Retina (tissue), 1 donor: ENCODE measurements at regions not wholly inside any gene's neighbourhood (a gene's known extent, or its start where the extent isn't known, plus 50 kb on each side); places are given as distances from the start of the nearest gene placed in this dataset.

ENCODE experiments used
- DNase-seq: peaks from one replicate; pipeline ENCODE4 v3.0.0-alpha.2; 2016

DNA sequence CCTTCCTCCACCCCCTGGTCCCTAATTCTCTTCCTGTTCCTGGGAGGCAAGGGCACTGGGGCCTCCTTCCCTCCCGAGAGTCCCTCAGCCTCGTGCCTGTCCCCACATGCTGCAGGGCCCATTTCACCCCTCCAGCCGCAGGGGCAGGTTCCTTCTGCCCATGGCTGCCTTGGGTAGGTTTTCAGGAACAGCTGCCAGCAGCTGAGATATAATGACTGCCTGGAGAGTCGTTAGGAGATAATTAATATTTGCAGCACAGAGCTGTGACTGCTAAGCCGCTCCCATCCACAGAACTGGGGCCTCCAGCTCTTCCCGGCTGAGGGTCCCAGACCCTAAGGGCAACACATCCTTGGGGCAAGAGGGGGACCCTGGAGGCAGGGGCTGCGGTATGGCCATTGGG lies 211.9 kb upstream of the LHX5 start:
- no peak for DNase-seq

DNA sequence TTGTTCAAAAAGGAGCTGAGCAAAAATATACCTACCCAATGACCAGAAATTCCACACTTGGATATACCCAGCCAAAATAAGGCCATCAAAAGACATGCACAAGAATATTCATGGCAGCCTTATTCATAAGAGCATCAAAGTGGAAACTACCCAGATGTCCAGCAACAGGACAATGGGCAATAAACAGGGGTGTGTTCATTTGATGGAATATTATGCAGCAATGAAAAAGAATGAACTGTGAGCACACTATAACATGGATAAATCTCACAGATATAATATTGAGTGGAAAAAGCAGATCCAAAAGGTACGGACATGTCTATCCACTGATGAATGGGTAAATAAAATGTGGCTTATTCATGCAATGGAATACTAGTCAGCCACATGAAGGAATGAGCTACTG lies 209.2 kb upstream of the LHX5 start:
- DNase-seq, result no peak

DNA sequence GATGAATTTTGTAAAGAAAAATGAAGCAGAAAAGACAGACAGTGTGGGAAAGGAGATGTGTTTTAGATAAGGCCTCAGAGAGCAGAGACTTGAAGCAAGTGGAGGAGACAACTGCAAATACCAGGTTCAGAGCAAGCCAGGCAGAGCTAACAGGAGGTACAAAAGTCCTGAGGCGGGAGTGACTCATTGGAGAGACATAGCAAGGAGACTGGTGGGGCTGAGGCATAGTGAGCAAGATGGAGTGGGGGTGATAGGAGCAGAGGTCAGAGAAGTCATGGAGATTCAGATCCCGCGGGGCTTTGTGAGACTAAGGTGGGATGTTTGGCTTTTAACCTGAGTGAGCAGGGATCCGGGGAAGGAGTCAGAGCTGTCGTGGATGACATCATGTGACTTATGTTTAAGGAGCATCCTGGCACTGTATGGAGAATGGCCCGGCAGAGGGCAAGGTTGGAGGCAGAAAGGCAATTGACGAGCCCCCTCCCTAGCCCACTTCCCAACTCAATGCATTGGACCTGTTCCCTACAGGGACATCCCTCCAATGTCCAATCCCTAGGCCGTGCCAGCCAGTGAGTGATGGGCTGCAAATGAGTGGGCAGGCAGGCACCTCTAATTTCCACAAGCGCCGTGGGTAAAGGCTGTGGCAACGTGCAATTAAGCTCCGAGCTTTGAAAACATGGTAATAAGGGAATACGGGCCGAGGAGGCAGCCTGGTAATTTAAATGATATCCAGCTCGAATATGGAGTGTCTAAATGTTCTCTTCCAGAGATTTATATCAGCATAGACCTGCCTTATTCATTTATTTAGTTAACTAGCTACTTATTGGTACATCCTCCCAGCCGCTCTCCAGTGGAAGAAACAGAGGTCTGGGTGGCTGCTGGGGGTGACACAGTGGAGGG lies 206.8 kb upstream of the LHX5 start:
- DNase-seq, result no peak

DNA sequence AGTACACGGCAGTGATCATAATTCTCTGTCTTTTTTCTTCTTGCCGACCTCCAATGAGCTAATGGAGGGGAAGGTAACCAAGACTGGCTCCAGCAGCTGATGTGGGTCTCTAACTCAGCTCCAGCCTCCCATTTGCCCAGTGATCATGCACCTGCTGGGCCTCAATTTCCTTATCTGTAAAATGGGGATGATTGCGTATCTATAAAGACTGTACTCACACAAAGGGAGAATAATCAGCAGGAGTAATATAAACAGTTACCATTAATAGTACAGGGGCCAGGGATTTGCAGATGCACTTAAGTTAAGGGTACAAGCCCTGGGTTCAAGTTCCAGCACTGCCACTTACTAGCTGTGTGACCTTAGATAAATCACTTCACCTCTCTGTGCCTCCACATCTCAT lies 204.9 kb upstream of the LHX5 start:
- DNase-seq, result no peak

DNA sequence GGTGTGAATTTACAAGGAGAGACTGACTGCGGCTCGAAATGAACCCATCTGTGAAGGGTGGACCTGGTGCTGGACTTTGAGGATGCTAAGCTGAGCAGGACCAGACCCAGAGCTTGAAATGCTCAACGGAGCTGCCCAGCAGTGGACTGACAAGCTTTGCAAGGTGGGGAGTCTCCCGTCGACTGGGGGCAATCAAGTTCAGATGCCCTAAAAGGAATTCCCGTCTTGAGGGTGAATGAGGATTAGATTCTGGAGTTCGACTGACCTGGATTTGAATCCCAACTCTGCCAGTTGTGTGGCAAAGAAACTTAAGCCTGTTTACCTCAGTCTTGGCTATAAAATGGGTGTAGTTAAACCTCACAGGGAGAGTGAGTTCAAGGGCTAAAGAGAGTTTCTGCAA lies 204.4 kb upstream of the LHX5 start:
- no peak for DNase-seq

DNA sequence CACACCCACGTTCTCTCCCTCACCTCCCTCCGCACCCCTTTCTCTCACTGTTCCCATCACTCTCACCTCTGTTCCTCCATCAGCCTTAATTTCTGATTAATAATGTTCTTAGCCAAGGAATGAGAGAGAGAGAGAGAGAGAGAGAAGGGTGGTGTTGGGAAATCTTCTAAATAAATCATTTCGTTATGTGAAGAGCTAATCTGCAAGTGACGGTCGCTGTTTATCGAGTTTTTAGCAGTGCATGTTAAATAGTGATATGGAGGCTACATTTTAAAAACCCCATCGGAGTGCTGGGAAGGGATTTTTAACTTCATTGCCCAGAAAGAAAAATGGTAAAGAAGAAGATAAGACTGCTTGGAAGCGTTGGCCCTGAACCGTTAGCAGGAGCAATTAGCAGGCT lies 203.3 kb upstream of the LHX5 start:
- DNase-seq, result no peak

DNA sequence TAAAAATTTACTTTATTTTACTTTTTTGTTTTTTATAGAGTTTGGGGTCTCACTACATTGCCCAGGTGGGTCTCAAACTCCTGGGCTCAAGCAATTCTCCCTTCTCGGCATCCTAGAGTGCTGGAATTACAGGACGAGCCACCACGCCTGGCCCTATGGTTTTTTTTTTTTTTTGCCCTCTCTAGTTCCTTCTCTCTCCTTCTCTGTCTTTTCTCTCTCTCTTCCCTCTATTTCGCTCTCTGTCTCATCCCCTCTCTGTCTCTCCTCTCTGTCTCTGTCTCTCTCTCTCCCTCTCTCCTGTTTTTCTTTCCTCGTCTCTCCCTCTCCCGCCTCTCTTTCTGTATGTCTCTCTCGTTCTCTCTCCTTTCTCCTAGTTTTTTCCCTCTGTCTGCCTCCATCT lies 202.6 kb upstream of the LHX5 start:
- no peak for DNase-seq

DNA sequence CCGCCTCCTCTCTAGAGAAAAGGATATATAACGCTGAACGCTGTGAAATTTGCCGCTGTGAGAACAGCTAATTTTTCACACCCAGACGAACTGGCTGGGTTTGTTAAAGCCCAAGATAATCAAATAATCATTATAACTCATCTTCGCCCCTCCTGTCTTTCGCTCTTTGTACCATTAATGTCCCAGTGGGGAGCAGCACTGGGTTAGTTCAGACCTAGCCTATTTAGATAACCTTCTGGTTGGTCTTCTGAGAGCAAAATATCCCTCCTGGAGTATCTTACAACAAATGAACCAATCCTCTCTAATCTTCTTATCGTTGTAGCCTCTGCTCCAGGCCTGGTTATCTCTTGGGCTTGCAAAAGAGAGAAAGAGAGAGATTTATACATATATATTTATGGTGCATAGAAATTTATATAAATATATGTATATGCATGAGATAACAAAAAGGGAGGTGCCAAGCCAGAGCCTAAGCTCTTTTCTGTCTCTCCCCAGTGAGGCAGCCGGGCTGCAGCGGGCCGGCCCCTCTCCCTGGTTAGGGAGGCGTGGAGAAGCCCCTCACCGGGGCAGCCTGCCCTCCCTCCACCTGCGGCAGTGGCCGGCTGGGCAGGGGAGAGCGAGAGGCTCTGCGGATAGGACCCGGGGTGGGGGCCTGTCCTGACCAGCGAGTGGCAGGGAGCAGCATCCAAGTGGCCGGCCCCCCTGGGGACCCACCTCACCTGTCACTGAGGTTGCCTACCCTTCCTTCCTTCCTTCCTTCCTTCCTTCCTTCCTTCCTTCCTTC lies 202.0 kb upstream of the LHX5 start:
- DNase-seq, result no peak

DNA sequence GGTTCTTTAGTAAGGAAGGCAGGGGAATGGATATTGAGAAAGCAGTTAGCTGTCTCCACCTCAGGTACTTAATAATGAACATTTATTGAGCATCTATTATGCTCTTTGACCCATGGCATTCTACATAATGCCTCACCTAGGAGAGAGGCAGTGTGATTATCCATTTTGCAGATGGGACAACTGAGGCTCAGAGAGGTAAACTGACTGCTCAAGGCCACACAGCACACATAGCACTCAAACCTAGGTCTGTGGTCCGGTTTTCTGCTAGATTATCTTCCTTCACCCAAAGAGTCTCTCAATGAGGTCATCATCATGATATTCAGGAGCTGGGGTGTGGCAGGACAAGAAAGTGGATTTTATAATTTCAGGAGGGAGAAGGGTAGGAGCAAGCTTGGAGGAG lies 199.1 kb upstream of the LHX5 start:
- no peak for DNase-seq

DNA sequence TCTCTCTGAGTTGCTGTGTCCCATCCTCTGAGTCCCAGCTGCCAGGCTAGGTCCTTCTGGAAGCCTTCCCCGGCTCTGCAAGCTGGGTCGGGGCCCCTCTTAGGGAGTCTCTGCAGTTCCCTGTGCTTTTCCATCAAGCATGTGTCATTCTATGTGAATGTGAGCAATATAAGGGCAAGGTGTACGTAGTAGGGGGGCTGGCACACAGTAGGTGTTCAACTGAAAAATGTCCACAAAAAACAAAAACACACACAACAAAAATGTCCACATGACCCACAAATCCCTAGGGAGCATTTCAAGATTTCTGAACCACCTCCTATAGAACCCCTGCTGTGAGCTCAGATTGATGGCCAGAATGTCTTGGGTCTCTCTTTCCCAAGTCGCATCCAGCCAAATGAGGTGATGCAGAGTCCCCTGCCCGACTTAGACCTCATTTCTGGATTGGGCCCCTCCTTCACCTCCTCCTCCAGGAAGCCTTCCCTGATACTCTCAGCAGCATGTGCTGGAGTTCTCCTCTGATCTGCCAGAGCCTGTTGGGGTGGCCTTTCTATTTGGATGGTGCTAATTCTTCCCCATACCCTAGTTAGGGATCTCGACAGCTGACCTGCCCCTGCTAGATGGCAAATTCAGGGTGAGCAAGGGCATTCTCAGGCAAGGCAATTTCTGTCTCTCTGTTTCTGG lies 196.1 kb upstream of the LHX5 start:
- DNase-seq, result no peak

DNA sequence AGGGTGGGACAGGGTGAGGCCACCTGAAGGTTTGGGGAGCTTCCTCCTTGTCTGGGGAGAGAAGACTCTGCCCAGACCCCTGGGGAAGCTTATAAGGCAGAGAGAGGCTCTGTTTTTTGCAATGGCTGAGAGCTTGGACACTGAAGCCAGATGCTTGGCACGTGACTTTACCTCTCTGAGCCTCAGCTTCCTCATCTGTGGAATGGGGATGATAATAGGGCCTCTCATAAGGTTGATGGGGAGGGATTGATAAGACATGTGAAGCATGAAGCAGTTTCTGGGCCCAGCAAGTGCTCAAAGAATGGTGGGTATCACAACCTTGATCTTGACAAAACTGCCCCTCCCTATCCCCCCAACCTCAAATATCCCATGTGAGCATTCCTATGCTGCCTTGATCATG lies 195.4 kb upstream of the LHX5 start:
- DNase-seq, result no peak

DNA sequence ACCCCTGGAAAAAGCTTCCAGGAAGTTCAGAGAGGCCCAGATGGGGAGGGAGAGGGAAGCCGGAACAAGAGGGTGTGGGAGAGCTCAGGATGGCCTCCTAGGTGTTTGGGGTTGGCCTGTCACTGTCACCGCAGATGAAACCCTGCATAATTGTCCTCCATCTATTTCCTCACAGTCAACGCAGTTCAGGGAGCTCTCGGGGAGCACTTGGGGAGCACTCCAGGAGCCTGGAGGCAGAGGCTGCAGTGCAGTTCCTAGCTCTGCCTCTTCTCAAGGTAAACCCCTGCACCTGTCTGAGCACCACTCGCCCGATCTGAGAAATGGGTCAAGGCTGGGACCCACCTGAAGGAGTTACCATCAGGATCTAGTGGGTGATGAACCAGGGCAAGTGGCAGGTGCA lies 194.6 kb upstream of the LHX5 start:
- no peak for DNase-seq

DNA sequence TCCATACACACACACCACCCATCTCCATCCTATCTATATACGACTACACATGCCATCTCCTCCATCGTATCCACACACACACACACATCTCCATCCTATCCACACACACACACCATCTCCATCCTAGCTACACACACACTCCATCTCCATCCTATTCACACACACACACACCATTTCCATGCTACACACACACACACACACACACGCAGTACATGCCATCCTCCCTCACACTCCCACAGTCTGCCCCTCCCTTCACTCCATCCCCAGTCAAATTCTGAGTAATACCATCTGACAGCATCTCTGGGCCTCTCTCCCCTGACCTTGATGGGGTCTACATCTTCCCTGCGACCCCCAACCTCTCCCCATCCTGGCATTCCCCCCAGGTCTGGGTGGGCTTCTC lies 193.8 kb upstream of the LHX5 start:
- DNase-seq, result no peak

DNA sequence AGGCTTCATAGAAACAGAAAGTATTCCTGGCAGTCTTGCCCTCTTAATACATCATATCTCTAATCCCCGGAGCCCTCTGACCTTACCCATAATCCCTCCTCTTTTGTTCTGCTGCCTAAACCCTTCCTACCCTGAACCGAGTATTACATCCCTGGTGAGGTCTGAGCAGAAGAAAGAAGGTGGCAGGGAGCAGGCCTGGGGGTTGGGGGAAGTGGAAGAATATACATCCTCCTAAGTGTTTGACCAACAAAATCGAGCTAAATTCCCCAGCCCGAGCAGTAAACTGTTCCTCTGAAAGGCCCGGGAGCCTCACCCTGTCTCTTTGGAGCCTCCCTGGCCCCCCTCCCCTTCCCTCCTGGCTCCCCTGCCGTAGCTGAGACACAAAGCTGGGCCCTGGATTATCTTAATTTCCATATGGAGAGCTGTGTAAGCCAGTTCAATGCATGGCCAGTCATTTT lies 192.6 kb upstream of the LHX5 start:
- peak; percentile 60 for DNase-seq

DNA sequence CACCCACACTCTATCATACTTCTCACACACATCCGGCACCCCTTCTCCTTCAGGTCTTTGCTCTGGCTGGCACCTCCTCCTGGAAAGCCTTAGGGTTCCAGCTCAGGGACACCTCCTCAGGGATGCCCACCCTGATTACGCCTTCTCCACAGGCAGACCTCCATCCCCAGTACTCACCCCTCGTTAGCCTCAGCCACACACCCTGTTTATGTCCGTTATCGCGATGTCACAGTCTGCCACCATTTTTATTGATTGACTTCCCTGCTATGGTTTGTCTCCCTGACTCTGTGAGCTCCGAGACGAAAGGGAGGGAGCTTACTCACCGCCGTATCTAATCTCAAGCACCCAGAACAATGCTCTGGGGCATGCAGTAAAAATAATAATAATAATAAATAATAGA lies 191.7 kb upstream of the LHX5 start:
- DNase-seq, result no peak

DNA sequence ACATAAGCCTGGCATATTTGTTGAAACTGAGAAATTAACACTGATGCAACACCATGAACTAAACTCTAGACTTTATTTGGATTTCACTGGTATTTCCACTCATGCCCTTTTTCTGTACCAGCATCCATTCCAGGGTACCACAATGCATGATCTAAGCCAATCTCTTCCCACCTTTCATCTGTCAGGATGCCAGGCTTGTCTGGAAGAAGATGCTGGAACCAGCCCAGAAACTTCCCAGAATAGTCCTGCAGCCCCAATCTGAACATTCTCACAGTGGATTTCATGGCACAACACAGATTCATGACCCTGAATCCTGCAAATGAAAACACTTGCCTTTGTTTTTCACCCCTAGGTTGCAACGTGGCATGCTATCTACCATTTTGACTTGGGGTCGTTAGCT lies 189.3 kb upstream of the LHX5 start:
- no peak for DNase-seq

DNA sequence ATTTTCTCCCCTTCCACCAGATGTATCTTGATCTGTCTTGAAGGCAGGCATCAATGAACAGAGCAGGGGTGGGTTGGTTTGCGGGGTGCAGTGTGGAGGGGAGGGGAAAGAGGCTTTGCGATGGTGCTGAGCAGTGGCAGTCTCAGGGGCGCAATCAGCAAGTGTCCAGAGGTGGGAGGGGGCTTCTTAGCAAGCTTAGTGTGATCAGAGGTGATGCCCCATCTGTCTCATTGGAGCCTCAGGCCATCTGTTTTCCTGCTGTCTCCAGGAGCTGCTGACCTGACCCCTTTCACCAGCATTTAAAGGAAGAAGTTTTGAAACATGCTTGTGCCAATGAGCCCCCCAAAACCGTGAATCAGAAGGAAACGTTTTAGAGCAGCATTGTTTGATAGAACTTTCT lies 187.7 kb upstream of the LHX5 start:
- no peak for DNase-seq

DNA sequence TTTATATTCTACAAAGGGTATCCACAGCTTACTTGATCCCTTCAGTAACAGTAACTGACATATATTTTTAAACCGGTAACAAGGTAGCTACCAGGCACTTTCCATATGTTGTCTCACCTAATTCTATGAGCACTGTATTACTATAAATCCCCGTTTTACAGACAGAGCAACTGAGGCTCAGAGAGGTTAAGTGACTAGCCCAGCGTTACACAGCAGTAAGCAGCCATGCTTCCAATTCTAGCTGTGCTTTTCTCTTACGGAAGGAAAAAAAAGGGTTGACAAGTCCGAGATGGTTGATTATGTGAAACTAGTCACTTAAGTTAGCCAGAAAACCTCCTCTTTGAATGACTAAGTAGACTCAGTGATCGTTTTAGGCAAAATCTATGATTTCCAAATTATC lies 187.3 kb upstream of the LHX5 start:
- no peak for DNase-seq

DNA sequence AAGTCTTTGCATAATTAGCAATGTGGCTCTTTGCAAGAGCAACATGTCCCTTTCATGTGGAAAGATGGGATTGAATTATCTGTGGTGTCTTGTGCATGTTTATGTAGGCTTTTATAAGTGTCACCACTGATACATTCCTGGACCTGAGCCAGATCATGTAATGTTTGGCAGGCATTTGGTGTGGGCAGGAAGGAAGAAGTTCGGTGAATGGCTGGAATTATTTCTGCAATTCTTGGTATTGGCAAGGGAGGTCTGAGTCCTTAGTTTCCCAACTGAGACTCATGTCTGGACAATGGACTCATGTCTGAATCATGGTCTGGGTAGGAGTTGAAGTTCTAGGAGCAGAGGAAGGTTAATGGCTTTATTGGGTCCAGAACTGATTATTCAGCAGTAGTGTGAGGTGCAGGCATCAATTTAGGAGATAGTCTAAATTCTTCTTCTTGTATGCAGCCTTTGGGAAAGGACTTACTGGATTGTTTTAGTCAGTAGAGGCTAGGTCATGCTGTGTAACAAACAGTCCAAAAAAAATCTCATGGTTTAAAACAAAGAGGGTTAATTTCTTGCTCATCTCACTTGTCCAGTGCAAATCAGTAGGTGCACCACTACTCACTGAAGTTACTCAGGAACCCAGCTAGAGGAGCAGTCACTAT lies 186.5 kb upstream of the LHX5 start:
- DNase-seq, result no peak

DNA sequence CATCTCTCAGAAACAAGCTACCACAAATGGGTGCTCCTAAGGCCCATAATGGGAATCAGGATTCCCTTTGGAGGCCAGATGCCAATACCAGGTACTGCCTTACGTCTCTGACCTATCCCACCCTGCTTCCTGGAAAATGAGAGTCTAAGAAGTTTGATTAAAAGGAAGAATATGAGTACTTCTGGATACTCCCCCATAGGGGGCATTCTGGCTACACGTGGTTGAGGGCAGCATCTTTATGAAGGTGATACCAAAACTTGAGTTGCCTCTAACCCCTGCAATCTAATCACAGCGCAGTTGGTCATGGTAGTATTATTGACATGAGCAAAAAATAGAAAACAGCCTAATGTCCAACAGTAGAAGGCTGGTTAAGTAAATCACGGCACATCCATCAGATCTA lies 184.2 kb upstream of the LHX5 start:
- DNase-seq, result no peak

DNA sequence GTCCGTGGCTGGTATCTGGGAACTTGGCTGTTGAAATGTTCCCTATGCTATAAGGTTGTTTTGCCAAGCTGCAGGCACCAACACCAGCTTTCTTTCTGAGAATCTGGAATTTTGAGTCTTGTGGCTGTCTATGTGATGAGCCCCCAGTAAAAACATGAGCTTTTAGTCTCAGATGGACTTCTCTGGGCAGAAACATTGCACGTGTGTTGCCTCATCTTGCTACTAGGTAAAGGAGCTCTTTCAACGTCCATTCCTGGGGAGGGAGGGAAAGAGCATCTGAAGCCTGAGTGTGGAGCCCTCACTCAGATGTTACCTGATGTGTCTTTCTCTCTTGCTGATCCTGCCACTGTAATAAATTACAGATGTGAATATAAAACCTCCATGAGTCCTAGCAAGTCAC lies 183.8 kb upstream of the LHX5 start:
- no peak for DNase-seq

DNA sequence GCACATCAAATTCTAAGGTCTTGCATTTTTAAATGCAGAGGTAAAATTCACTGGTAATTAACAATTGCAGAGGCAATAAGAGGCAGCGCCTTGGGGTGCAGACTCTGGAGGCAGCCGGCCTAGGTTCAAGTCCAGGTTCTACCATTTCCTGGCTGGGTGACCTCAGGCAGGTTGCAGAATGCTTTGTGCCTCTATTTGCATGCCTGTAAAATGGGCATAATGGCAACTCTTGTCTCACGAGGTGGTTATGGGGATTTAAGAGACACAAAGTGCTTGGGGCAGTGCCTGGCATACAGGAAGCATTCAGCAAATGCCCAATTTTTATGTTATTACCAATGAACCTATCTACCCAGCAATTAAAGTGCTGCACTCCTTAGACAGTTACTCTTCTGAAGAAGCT lies 180.0 kb upstream of the LHX5 start:
- no peak for DNase-seq

DNA sequence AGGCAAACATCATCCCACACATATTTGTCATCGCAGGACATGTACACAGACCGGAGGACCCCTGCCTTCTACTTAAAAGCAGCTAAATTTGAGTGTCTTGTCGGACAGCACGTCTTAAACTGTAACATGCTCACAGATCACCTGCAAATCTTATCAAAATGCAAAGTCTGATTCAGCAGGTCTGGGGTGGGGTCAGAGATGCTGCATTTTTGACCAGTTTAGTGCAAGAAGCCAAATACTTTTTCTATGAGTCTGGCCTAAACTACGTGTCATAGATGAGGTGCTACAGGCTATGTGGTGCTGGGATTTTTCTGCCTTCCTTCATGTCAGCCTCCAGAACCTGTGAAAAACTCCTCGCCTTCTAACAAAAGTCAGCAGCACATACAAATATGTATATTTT lies 178.8 kb upstream of the LHX5 start:
- DNase-seq, result no peak
